Mesothelial cell of epicardium (in vitro differentiated cells): ENCODE measurements at regions not wholly inside any gene's neighbourhood (a gene's known extent, or its start where the extent isn't known, plus 50 kb on each side); places are given as distances from the start of the nearest gene placed in this dataset.

Experiments
- DNase-seq, 2 experiments: peaks; one replicate each; pipeline ENCODE4 v3.0.0; 2021; ENCODE audit warnings: low spot score in 2 of 2; ENCODE audit not compliant: unreplicated experiment in 2 of 2
- H3K27ac Mint-ChIP-seq: 2 replicates; pipeline ENCODE4 v1.8.0; 2021; ENCODE audit warnings: mixed read lengths
- H3K27me3 Mint-ChIP-seq: 2 replicates; pipeline ENCODE4 v1.8.0; 2021; ENCODE audit warnings: low read depth, mixed read lengths
- H3K36me3 Mint-ChIP-seq: 2 replicates; pipeline ENCODE4 v1.8.0; 2021; ENCODE audit warnings: mixed read lengths
- H3K4me1 Mint-ChIP-seq: 2 replicates; pipeline ENCODE4 v1.8.0; 2021; ENCODE audit warnings: mixed read lengths
- H3K4me3 Mint-ChIP-seq: 2 replicates; pipeline ENCODE4 v1.8.0; 2021; ENCODE audit warnings: mild to moderate bottlenecking, moderate library complexity, mixed read lengths
- H3K9me3 Mint-ChIP-seq: 2 replicates; pipeline ENCODE4 v1.8.0; 2021; ENCODE audit warnings: mixed read lengths
- CTCF ChIP-seq: fragments of 200-600 bp; sonication (generic); IDR thresholded peaks from one replicate; pipeline ENCODE4 v1.5.0; 2021; ENCODE audit warnings: antibody characterized with exemption; ENCODE audit not compliant: unreplicated experiment

- Mint-ChIP-seq H3K27me3 (no peaks in the 10 kb centered on the region), H3K27ac (no peak overlapping the region), H3K4me3 (no peak overlapping the region), H3K4me1 (no peaks in the 10 kb centered on the region), H3K9me3 (peaks cover 3% of the 10 kb centered on the region), H3K36me3 (no peaks in the 10 kb centered on the region)
- DNase-seq = no peak
- TF ChIP-seq CTCF = no peak
Observed at GRCh38 chr21:22609802-22610201, 1611.6 kb downstream of the NCAM2 start.

- no peaks in the 10 kb centered on the region for H3K9me3 Mint-ChIP-seq
- TF ChIP-seq CTCF = no peak
- no peak for DNase-seq
- no peaks in the 10 kb centered on the region for H3K4me1 Mint-ChIP-seq
- no peak overlapping the region for H3K27ac Mint-ChIP-seq
- H3K36me3 Mint-ChIP-seq = no peaks in the 10 kb centered on the region
- H3K4me3 Mint-ChIP-seq = no peak overlapping the region
- no peaks in the 10 kb centered on the region for H3K27me3 Mint-ChIP-seq
Observed at GRCh38 chr21:22627911-22628310, 1629.7 kb downstream of the NCAM2 start.

GRCh38 chr21:22630953-22631465, 1632.8 kb downstream of the NCAM2 start:
- Mint-ChIP-seq H3K27me3 (no peaks in the 10 kb centered on the region), H3K4me1 (no peaks in the 10 kb centered on the region), H3K4me3 (no peak overlapping the region), H3K36me3 (no peaks in the 10 kb centered on the region), H3K27ac (no peak overlapping the region), H3K9me3 (no peaks in the 10 kb centered on the region)
- no peak for TF ChIP-seq CTCF
- no peak for DNase-seq

- H3K27me3 Mint-ChIP-seq = no peaks in the 10 kb centered on the region
- no peak for TF ChIP-seq CTCF
- H3K36me3 Mint-ChIP-seq = no peaks in the 10 kb centered on the region
- H3K27ac Mint-ChIP-seq = no peak overlapping the region
- no peak for DNase-seq
- no peak overlapping the region for H3K4me3 Mint-ChIP-seq
- H3K4me1 Mint-ChIP-seq = no peaks in the 10 kb centered on the region
- H3K9me3 Mint-ChIP-seq = no peaks in the 10 kb centered on the region
Observed at GRCh38 chr21:22632176-22632575, 1634.0 kb downstream of the NCAM2 start.

GRCh38 chr21:22649246-22649645, 1651.0 kb downstream of the NCAM2 start:
- Mint-ChIP-seq H3K27ac (no peak overlapping the region), H3K9me3 (no peaks in the 10 kb centered on the region), H3K4me3 (no peak overlapping the region), H3K4me1 (no peaks in the 10 kb centered on the region), H3K27me3 (no peaks in the 10 kb centered on the region), H3K36me3 (no peaks in the 10 kb centered on the region)
- TF ChIP-seq CTCF = no peak
- DNase-seq = no peak

GRCh38 chr21:22650226-22650625, 1652.0 kb downstream of the NCAM2 start:
- Mint-ChIP-seq H3K27ac (no peak overlapping the region), H3K36me3 (no peaks in the 10 kb centered on the region), H3K4me3 (no peak overlapping the region), H3K27me3 (no peaks in the 10 kb centered on the region), H3K9me3 (no peaks in the 10 kb centered on the region), H3K4me1 (no peaks in the 10 kb centered on the region)
- TF ChIP-seq CTCF = no peak
- no peak for DNase-seq
